Renal pelvis (tissue), 1 donor: ENCODE measurements at regions not wholly inside any gene's neighbourhood (a gene's known extent, or its start where the extent isn't known, plus 50 kb on each side); places are given as distances from the start of the nearest gene placed in this dataset.

Experiments used
- DNase-seq: peaks from one replicate; pipeline ENCODE4 v3.0.0-alpha.2; 2013

DNA sequence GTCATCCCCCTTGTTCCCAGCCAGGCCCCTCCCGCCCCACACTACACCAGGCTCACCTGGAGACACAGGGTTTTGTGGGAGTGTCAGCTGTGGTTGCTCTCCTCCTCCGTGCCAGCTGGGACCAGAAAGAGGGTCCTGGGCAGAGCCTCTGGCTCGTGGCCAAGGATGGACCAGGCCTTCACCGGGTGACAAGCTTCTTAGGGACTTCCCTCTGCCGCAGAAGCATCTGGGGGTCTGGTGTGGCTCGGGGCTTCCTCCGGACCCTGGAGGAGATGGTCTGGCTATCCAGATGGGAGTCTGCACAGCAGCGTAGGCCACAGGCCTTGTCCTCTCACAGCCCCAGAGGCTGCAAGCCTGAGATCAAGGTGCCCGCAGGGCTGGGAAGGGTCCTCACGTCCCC lies 63.8 kb upstream of the CFAP46 start:
- DNase-seq = no peak

DNA sequence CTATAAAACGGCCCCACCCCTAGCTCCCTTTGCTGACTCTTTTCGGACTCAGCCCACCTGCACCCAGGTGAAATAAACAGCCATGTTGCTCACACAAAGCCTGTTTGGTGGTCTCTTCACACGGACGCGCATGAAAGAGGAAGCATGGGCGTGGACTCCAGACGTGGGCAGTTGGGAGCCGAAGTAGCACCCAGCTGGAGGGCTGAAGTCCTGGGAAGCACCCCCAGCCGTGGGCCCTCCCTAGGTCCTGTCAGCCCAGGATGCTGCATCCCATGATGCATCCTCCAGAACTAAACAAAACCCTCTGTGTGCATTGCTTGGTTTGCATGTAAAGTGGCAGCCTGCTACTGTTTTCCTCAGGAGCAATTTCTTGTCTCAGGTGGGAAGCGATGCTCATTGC lies 62.1 kb upstream of the CFAP46 start:
- DNase-seq = no peak

DNA sequence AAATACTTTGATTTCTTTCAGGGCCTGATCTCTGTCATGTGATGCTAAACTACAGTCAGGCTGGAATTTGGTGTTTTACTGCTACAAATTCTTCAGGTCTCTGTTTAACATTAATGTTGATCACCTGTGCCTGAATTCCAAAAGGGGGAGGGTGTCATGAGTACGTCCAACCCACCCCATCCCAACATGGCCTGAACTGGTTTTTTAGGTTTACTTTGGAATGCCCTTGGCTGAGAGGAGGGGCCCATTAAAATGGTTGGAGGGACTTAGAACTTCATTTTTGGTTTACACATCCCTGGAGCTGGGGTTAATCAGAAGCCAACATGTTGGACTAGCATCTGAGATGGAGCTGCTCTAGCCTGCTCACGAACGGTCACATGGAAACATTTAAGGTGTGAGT lies 60.8 kb upstream of the CFAP46 start:
- no peak for DNase-seq

DNA sequence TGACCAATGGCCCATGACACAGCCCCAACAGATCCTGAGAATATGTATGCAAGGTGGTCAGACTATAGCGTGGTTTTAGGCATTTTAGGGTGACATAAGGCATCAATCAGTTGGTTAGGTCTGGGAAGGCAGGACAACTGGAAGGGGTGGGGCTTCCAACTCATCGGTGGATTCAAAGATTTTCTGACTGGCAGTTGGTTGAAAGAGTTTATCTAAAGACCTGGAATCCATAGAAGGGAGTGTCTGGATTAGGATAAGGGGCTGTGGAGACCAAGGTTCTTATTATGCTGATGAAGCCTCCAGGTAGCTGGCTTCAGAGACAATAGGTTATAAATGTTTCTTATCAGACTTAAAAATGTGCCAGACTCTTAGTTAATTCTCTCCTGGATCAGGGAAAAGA lies 60.3 kb upstream of the CFAP46 start:
- DNase-seq = no peak

DNA sequence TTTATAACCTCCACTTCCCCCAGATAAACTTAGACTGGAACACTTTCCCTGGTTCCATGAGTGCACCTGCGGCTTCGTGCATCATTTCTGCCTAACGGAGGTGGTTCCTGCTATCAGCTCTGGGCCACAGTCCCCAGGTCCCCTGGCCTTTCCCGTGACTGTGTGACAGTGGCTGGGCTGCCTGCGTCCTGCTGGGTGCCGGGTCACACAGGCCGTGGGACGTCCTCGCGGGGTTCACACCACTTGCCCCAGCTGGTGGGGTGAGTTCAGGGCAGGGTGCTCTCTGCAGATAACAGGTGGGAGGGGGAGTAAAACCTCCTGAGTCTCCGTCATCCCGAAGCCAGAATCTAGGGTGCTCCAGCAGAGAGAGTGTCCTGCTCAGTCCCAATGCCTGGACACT lies 58.7 kb upstream of the CFAP46 start:
- DNase-seq = no peak

DNA sequence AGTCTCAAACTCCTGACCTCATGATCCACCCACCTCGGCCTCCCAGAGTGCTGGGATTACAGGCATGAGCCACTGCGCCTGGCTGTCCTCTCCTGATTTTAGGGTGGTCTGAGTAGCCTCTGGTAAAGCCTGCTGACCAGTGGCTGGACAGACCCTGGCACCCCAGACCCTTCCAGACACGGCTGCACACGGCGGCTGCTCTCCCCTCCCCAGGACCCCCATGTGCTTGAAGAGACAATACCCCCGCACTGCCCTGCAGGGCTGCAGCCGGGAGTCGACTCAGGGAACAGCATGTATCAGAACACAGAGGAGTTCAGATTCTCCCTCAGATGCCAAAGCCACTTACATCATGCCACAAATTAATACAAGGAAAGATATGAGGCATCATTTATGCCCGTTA lies 58.3 kb upstream of the CFAP46 start:
- no peak for DNase-seq

DNA sequence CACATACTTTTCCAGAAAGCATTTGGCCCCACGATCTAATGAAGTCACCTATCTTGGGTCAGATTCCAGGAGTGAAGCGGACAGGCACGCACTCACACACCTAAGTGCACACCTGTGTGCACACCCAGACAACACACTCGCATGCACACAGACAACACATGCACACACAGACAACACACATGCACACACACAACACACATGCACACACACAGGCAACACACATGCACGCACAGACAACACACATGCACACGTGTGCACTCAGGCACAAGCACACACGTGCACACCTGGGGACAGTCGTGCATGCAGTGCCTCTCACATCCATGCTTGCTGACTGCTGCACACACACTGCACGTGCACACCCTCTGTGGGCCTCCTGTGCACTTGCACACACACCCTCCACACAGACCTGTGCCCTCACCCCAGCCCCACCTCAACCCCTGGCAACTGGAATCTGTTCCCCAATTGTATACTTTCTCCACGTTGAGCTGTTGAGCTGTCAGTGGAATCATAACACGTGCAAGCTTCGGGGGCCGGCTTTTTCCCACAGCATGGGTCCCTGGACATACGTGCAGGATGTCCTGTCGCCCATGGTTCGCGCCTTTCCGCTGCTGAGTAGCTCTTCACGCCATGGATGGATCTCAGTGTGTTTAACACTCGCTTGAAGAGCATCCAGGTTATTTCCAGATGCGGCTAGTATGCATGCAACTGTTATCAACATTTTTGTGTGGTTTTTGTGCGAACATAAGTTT lies 55.3 kb upstream of the CFAP46 start:
- DNase-seq = no peak

DNA sequence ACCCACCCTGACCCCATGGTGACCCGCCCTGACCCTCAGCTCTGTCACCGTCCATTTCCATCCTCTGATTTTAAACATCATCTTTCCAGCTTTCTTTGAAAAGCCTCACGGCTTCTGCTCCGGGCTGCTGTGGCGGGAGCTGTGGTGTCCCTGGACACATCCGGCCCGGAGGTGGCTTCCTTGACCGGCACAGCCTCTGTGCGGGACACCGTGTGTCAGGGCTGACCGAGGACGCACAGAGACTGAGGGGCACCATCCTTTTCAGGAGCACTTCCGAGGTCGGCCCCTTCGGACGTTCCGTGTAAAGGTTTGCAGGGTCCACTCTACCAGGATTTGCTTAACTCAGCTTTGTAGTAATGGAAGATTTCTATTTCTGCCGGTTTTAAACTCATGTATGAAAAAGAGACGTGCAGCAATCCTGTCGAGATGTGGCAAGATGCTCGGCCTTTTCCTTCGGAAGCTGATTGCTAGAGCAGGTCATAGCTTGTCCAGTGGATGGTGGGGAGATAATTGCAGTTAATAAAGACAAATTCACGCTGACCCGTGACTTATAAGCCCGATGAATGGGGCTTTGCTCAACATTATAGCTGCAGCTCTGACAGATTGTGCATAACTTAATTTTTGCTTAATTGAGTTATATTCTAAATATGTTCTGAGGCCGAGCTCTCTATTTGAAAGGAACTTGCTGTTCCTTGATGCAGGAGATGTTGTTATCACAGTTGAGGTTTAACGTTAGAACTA lies 54.4 kb upstream of the CFAP46 start:
- no peak for DNase-seq

DNA sequence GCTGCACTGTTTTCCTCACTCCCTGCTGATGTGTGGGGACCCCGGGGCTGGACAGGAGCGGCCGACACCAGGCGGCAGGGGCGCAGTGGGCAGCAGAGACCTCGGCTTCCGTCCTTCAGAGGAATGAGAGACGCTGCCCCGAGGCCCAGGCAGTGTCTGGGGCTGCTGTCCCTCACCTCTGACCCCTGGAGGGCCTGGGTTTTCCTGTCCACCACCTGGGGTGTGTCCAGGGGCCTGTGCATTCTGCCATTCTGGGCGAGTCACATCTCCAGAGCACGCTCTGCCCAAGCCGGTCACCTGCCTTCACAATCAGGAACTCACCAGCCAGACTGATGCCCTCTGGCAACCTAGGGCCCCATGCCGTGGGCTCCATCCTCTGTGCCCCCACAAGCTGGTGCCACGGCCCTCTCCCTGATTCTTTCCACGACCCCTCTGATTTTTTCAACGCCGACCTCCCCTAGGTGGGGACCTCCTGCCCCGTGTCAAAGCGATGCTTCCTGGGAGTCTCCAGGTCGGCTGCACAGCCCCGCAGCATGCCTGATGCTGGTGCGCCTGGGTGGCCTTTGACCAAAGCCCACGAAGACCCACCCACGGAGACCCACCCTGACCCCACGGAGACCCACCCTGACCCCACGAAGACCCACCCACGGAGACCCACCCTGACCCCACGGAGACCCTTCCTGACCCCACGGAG lies 53.7 kb upstream of the CFAP46 start:
- no peak for DNase-seq

DNA sequence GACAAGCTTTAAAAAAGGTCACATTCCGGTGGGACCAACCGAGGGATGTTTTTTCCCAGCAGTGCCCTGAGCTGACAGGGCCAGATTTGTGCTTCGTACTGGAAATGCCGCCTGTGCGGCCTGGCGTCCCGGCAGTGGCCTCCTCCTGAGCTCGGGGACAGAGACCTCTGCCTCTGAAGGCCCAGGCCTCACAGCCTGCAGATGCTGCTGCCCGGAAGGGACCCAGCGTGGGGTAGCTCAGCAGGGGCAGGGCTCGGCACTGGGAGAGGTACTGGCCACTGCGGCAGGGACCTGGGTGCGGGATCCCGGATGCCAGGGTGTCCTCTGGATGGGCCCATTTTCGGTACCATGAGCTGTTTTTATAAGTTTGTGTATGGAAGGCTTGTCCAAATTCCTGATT lies 52.4 kb upstream of the CFAP46 start:
- no peak for DNase-seq

DNA sequence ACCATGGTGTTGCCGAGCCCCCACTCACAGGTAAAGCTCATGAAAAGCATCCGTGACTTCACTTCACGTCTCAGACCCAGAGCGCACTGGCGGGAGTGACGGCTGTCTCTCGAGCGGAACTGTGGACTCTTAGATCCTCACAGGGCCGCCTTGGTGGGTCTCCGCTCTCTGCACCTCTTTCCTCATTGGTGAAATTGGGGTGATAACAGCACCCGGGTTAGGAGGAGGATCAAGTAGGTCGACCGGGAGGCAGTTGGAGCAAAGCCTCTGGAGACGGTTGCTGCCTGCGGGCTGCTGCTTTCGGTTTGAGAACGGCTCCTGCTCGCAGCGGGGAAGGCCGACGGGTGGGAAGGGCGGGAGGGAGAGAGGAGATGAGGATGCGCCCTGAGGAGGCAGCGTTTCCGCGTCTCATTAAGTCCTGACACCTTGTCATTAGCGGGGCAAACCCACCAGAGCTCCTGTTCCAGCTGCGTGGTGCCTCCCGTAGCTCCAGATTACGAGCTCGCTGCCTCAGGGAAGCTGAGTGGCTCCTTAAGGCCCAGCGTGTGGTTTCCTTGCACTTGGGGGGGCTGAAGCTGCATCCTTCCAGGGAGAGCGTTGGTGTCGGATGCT lies 51.9 kb upstream of the CFAP46 start:
- DNase-seq = no peak

DNA sequence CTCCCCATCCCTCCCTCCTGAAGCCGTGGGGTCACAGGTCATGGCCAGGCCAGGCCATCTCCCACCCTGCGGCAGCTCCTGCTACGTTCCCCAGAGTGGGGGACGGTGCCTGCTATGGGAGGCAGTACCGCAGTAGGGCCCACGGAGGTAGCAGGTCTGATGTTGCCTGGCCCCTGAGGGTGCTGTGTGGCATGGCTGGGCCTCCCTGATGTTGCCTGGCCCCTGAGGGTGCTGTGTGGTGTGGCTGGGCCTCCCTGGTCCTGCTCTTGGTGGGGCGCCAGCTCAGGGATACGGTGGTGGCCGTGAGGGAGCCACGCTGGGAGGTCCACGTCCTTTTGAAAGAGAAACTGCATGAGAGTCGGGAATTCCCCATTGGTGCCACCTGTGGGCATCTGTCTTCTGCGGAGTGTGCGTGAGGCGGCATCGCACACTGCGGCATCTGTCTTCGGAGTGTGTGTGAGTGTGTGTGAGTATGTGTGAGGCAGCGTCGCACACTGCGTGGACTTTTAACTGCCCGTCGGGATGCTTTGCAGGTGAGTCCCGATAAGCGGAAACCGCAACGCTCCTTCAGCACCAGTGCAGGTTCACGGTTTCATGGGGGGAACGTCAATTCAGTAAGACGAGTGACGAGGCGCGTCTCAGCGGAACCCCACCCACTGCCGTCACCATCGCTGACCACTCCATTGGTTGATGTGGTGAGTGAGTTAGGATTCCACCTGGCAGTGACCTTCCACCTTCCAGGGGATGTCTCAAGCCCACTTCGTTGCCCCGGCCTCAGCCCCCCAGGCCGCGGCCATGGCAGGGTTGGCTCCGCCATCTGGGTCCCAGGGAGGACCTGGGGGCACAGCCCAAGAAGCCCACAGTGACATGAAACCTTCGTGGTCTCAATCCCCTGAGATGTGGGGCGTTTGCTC lies 51.2 kb upstream of the CFAP46 start:
- DNase-seq = no peak

DNA sequence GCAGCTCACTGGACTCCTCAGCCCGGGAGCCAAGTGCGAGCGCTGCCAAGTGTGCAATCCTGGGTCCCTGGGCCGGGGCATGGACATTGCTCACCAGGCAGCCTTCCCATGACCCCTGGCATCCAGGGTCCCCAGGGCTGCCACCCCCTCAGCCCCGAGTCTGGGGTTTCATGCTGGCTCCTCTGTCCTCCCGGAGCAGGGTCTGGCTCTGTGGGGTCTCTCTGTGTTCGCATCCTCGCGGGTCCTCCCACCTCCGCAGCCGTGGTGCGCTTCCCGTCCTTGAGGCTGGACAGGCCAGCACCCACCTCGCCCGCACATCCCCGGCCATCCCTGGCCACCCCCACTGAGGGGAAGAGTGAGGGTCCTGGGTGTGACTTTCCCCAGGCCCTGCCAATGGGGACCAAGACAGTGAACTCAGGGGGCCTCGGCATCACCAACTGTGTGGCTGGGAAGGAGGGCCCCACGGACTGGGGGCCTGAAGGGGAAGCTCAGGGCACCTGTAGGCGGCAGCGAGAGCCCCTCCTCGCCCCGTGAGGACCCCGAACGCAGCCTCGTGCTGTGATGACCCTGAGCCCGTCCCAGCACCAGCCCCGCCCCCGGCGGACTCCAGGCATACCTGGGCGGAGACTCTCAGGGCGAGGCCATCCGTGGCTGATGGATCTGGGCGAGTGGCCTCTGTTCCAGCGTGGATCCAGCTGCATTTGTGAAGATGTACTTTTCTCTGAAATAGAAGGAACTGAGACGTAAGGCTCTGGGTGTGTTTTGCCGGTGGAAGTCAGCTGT lies 50.3 kb upstream of the CFAP46 start:
- DNase-seq = no peak
